ENCODE measurements at regions not wholly inside any gene's neighbourhood (a gene's known extent, or its start where the extent isn't known, plus 50 kb on each side); places are given as distances from the start of the nearest gene placed in this dataset.
"Not testable (repeated sequence)": the region's sequence is repeated elsewhere in the genome, so short reads cannot be mapped to it uniquely, and the experiment has no call there.

GRCh38 chr20:47982574-47983360 lies 197.5 kb upstream of the SULF2 start:
- intact Hi-C loops (cut with DNase I), result no loop called here
- no peak for TF ChIP-seq CTCF (IDR thresholded peaks at IDR 0.05)
- Histone ChIP-seq H3K36me3 (no peaks in the 10 kb centered on the region), H3K27me3 (peaks cover 0 to 5% of the 10 kb centered on the region in 2 donors), H3K4me3 (no peak overlapping the region), H3K9me3 (no peaks in the 10 kb centered on the region), H3K4me1 (no peaks in the 10 kb centered on the region), H3K27ac (no peak overlapping the region)
- no peak for DNase-seq
- no peak for ATAC-seq

- intact Hi-C loops (cut with DNase I), result no loop called here
These were observed 195.9 kb upstream of the SULF2 start for GRCh38 chr20:47981222-47981621.

GRCh38 chr20:47980336-47981177 lies 195.3 kb upstream of the SULF2 start:
- no peak for DNase-seq
- Histone ChIP-seq H3K36me3 (no peaks in the 10 kb centered on the region), H3K27me3 (peaks cover 0 to 5% of the 10 kb centered on the region in 2 donors), H3K4me3 (no peak overlapping the region), H3K27ac (no peak overlapping the region), H3K9me3 (no peaks in the 10 kb centered on the region), H3K4me1 (no peaks in the 10 kb centered on the region)
- ATAC-seq, result no peak
- no peak for TF ChIP-seq CTCF (IDR thresholded peaks at IDR 0.05)
- intact Hi-C loops (cut with DNase I), result no loop called here

More at GRCh38 chr20:47981222-47981621, 195.9 kb upstream of the SULF2 start:
- Histone ChIP-seq H3K27ac (no peak overlapping the region), H3K36me3 (no peaks in the 10 kb centered on the region), H3K27me3 (peaks cover 0 to 5% of the 10 kb centered on the region in 2 donors), H3K4me1 (no peaks in the 10 kb centered on the region), H3K9me3 (no peaks in the 10 kb centered on the region), H3K4me3 (no peak overlapping the region)
- no peak for ATAC-seq
- TF ChIP-seq CTCF (IDR thresholded peaks at IDR 0.05), result no peak
- no peak for DNase-seq

GRCh38 chr20:47979361-47980095 lies 194.2 kb upstream of the SULF2 start:
- H3K4me1 ChIP-seq; H3K4me3 ChIP-seq; DNase-seq; H3K27ac ChIP-seq; intact Hi-C loops (cut with DNase I); H3K36me3 ChIP-seq; H3K9me3 ChIP-seq; H3K27me3 ChIP-seq: not testable (repeated sequence)
- peak; percentile 53 for ATAC-seq

GRCh38 chr20:47978428-47979120 lies 193.3 kb upstream of the SULF2 start:
- ATAC-seq; H3K27me3 ChIP-seq; H3K36me3 ChIP-seq; H3K4me1 ChIP-seq; H3K9me3 ChIP-seq; H3K4me3 ChIP-seq; intact Hi-C loops (cut with DNase I); H3K27ac ChIP-seq; DNase-seq: not testable (repeated sequence)

GRCh38 chr20:47977789-47978252 lies 192.5 kb upstream of the SULF2 start:
- H3K36me3 ChIP-seq; DNase-seq; intact Hi-C loops (cut with DNase I); H3K27me3 ChIP-seq; H3K9me3 ChIP-seq; H3K4me1 ChIP-seq; H3K4me3 ChIP-seq; H3K27ac ChIP-seq; ATAC-seq: not testable (repeated sequence)

- H3K4me1 ChIP-seq; H3K27me3 ChIP-seq; DNase-seq; ATAC-seq; H3K4me3 ChIP-seq; intact Hi-C loops (cut with DNase I); H3K27ac ChIP-seq; H3K36me3 ChIP-seq; H3K9me3 ChIP-seq: not testable (repeated sequence)
These were observed 191.9 kb upstream of the SULF2 start for GRCh38 chr20:47977017-47977788.
